Activated T-helper 1 cell treated with anti-CD3 and anti-CD28 coated beads, Interleukin-12 subunit alpha, Interleukin-12 subunit beta, Interleukin-2, Interleukin-4 antibody, amounts not matched to agents 30 ng/mL and 10 ng/mL and 1 ng/mL, durations not matched to agents 14 hours and 24 hours and 36 hours (primary cell): ENCODE measurements at regions not wholly inside any gene's neighbourhood (a gene's known extent, or its start where the extent isn't known, plus 50 kb on each side); places are given as distances from the start of the nearest gene placed in this dataset.
"Not testable (repeated sequence)": the region's sequence is repeated elsewhere in the genome, so short reads cannot be mapped to it uniquely, and the experiment has no call there.

Experiments
- DNase-seq: peaks from one replicate; pipeline ENCODE4 v3.0.0; 2021; ENCODE audit warnings: low spot score
- H3K27ac Mint-ChIP-seq: one replicate; pipeline ENCODE4 v1.8.0; 2021; ENCODE audit warnings: mild to moderate bottlenecking, mixed read lengths
- H3K27me3 Mint-ChIP-seq: one replicate; pipeline ENCODE4 v1.8.0; 2022; ENCODE audit warnings: mild to moderate bottlenecking, moderate library complexity, mixed read lengths; ENCODE audit not compliant: insufficient read depth
- H3K36me3 Mint-ChIP-seq: one replicate; pipeline ENCODE4 v1.8.0; 2021; ENCODE audit warnings: low read depth, mixed read lengths
- H3K4me1 Mint-ChIP-seq: one replicate; pipeline ENCODE4 v1.8.0; 2021; ENCODE audit warnings: low read depth, mixed read lengths
- H3K4me3 Mint-ChIP-seq: one replicate; pipeline ENCODE4 v1.8.0; 2021; ENCODE audit warnings: mild to moderate bottlenecking, moderate library complexity, mixed read lengths
- H3K9me3 Mint-ChIP-seq: one replicate; pipeline ENCODE4 v1.8.0; 2021; ENCODE audit warnings: mixed read lengths
- intact Hi-C: fragments of 100-400 bp; cut with micrococcal nuclease; formaldehyde crosslinking; loops from one replicate; pipeline ENCODE4 v1.15.1; 2024

DNA sequence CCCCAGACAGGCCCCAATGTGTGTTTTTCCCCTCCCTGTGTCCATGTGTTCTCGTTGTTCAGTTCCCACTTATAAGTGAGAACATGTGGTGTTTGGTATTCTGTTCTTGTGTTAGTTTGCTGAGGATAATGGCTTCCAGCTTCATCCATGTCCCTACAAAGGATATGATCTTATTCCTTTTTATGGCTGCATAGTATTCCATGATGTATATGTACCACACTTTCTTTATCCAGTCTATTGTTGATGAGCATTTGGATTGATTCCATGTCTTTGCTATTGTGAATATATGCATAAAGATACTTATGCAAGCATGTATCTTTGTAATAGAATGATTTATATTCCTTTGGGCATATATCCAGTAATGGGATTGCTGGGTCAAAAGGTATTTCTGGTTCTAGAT, 125.3 kb downstream of the GATA3 start:
- intact Hi-C loops = loop anchor here (5.0 kb wide), 2 partner anchors 58 to 127 kb away; partner anchors contain the start of gene GATA3
- peaks cover 16% of the 10 kb centered on the region for H3K27me3 Mint-ChIP-seq
- not testable (repeated sequence) for H3K27ac Mint-ChIP-seq, DNase-seq, H3K4me3 Mint-ChIP-seq, H3K36me3 Mint-ChIP-seq, H3K9me3 Mint-ChIP-seq
- peaks cover 19% of the 10 kb centered on the region for H3K4me1 Mint-ChIP-seq

DNA sequence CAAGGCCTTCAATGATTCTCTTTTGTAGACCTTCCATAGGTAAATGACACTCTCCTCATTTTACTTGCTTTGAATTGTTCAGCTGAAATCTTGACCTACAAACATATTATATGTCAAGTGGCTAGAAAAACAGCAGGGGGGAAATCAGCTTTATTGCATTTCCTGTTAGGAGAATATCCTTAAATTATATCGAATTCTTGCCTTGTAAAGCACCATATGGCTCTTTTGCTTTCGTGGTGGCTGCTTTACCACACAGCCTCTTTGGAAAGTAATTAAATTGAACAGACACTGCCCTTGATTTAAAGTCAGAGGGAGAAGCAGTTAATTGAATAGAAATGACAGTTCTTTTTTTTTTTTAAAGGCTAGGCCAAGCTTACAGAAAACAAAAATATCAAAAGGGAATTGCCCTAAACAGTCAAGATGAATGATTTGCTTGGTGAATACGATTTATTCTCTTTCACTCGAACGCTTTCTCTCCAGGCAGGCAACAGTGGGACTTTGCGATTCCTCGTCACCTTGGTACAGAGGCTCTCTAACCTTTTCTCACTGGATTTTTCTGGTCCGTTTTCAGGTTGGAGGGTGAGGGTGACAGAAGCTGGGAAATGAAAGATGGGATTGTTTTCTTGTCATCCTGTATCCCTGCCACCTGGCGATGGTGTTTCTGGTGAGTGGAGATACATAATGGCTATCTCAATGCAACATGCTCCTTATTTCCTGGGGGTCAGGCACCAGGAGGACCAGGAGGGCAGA, 126.0 kb downstream of the GATA3 start:
- Mint-ChIP-seq H3K4me1 (peaks cover 19% of the 10 kb centered on the region), H3K9me3 (peaks cover 3% of the 10 kb centered on the region), H3K4me3 (no peak overlapping the region), H3K36me3 (no peaks in the 10 kb centered on the region), H3K27ac (no peak overlapping the region), H3K27me3 (peaks cover 16% of the 10 kb centered on the region)
- intact Hi-C loops = loop anchor here (5.0 kb wide), 2 partner anchors 57 to 128 kb away; partner anchors contain the start of gene GATA3
- DNase-seq = no peak

DNA sequence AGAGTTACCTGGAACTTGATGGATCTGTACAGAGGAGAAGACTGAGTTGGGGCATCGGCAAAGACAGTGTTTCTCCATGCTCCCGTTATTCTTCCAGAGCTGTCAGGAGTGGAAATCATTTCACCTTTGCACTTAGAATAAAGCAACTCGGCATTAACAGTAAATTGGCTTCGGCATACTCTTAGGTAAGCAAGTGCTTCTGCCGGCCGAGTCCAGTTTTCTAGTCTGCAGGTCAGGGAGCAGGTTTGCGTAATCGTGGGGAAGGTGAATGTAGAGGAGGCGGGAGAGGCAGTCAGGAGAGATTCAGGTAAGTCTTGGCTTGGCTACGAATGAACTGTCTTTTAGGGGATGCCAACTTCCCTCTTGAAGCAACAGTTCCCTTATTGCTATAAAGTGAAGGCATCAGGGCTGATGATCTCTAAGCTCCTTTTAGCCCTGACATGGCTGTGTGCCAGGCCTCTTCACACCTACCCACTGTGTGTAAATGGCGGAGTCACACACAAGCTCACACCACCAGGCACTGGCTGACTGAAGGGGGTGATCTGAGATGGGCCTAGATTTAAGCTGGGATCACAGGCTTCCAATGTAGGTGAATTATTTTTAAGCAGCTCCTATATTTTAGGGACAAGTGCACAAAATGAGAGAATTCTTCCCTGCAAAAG, 127.1 kb downstream of the GATA3 start:
- Mint-ChIP-seq H3K36me3 (no peaks in the 10 kb centered on the region), H3K4me1 (peaks cover 19% of the 10 kb centered on the region), H3K9me3 (peaks cover 3% of the 10 kb centered on the region), H3K4me3 (no peak overlapping the region), H3K27me3 (peaks cover 16% of the 10 kb centered on the region), H3K27ac (no peak overlapping the region)
- intact Hi-C loops = loop anchor here (2.0 to 5.0 kb wide), 3 partner anchors 45 to 129 kb away; partner anchors contain the start of gene GATA3
- DNase-seq = no peak

DNA sequence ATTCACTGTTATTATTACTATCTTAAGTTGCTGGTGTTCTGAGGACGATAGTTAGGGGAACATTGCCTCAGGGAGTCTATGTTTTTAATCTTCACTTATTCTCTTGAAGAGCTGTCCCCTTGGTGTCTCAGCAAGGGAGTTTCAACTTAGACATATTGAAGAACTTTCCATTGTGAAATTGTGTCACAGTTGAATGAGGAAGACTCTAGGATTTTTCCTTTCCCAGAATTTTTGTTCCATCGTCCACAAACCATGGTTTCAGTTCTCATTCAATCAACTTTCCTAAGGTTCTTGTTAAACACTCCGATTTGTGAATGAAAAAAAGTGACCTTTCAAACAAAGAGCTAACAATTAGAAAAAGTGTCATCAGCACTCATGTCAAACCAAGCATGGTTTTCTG, 128.3 kb downstream of the GATA3 start:
- intact Hi-C loops = loop anchor here (2.0 to 5.0 kb wide), 3 partner anchors 46 to 131 kb away; partner anchors contain the start of gene GATA3
- Mint-ChIP-seq H3K4me3 (peak overlapping the region; percentile 27), H3K27me3 (peaks cover 11% of the 10 kb centered on the region), H3K9me3 (peaks cover 3% of the 10 kb centered on the region), H3K27ac (no peak overlapping the region), H3K36me3 (no peaks in the 10 kb centered on the region), H3K4me1 (peaks cover 19% of the 10 kb centered on the region)
- no peak for DNase-seq

DNA sequence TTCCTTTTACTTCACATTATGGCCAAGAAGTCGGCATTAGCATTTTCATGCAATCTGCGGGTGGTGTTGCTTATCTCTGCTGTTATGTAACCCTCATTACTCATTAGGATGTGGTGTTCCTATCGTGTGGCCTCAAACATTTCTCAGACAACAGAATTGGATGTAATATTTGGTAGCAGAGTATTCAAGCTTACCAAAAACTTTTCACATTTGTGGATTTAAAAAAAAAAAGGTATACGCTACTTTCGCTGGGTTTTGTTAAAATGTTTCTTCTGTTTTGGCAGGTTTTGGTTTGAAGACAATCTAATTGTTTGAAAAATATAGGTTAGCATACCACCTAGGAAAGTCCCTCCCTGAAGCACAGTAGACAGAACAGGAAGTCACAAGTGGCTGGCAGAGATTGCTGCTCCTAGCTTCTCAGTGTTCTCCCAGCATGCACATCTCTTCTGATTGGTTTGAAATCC, 128.8 kb downstream of the GATA3 start:
- intact Hi-C loops = loop anchor here (2.0 to 5.0 kb wide), 3 partner anchors 46 to 131 kb away; partner anchors contain the start of gene GATA3
- H3K4me1 Mint-ChIP-seq = peaks cover 23% of the 10 kb centered on the region
- H3K27me3 Mint-ChIP-seq = peaks cover 11% of the 10 kb centered on the region
- DNase-seq = peak; percentile 27
- H3K27ac Mint-ChIP-seq = peak overlapping the region; percentile 13
- H3K9me3 Mint-ChIP-seq = peaks cover 3% of the 10 kb centered on the region
- no peaks in the 10 kb centered on the region for H3K36me3 Mint-ChIP-seq
- H3K4me3 Mint-ChIP-seq = peak overlapping the region; percentile 27

DNA sequence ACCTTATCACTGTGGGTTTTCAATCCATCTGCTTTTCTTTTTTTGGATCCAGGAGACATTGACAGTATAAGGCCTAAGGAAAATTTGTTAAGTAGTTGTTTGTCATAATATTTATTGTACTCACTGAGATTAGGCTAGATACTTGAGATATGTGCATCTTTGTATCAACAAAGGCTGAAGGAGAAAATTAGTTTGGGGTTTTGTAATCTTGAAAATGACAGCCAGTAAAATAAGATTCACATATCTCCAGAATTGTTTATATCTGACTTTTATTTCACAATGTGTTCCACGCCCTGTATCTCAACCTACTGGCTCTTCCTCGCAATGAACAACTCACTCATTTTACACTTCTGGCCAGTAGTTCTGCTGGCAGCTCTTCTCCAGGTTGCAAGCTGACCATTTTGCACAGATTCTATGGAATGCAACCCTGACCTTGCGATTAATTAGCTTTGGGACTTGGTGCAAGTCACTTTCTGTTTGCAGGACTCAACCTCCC, 132.7 kb downstream of the GATA3 start:
- peaks cover 5% of the 10 kb centered on the region for H3K27me3 Mint-ChIP-seq

DNA sequence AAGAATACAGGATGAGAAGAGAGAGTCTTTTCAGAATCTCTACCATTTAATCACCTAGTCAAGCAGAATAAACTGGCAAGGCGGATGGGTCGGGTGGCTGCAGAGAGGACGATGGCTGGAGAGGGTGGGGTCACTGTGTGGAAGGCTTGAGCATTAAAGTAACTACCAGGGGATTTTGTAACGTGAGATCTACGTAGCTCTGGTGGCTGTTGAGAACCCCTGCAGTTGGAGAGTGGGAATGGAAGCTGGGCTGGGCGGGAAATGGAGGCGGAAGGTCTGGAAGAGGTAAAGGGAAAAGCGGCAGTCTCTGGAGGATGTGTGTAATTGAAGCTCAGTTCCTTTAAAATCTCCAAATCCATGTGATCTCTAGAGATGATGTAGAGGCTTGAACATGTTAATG, 135.0 kb downstream of the GATA3 start:
- Mint-ChIP-seq H3K4me1 (peaks cover 14% of the 10 kb centered on the region), H3K36me3 (peaks cover 6% of the 10 kb centered on the region), H3K9me3 (no peaks in the 10 kb centered on the region), H3K27me3 (peaks cover 7% of the 10 kb centered on the region), H3K4me3 (no peak overlapping the region), H3K27ac (no peak overlapping the region)
- intact Hi-C loops = no loop called here
- no peak for DNase-seq

More for the DNA sequence above, 132.7 kb downstream of the GATA3 start:
- peaks cover 32% of the 10 kb centered on the region for H3K4me1 Mint-ChIP-seq
- H3K27ac Mint-ChIP-seq = no peak overlapping the region
- no peak for DNase-seq
- peaks cover 6% of the 10 kb centered on the region for H3K36me3 Mint-ChIP-seq
- intact Hi-C loops = no loop called here
- H3K4me3 Mint-ChIP-seq = no peak overlapping the region
- H3K9me3 Mint-ChIP-seq = no peaks in the 10 kb centered on the region

DNA sequence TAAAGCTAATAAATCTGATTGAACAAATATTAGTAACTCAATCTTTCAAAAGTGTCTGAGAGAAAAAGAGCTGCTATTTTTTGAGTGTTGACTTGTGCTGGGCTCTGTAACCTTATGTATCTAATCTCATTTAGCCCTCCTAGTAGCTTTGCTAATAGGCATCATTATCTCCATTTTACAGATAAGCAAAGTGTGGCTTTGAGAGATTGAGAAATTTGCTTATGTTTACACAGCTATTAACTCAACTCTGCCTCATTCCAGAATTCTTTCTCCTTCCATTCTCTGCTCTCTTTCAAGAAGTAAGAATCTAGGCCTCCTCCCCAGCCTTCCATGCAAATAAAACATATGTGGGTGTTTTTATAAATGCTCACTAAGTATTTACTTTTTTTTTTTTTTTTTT, 137.8 kb downstream of the GATA3 start:
- Mint-ChIP-seq H3K36me3 (peaks cover 6% of the 10 kb centered on the region), H3K4me1 (peaks cover 14% of the 10 kb centered on the region), H3K4me3 (no peak overlapping the region), H3K27ac (no peak overlapping the region), H3K9me3 (no peaks in the 10 kb centered on the region), H3K27me3 (peaks cover 5% of the 10 kb centered on the region)
- intact Hi-C loops = no loop called here
- DNase-seq = no peak

DNA sequence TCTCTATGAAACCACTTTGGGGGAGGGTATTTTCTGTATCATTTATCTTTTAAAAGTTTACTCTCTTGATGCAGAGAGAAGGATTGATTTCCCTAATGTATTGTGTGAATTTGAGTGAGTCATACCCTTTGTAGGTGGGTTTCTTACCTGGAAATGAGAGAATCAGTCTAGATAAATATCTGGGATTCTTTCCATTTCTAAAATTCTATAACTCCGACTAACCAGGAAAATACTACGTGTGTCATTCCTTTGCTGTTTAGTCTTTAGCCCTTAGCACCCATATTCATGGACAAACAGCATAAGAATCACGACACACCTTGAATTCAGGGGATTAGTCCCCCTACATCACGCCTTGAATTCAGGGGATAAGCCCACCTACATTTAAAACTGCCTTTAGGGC, 139.1 kb downstream of the GATA3 start:
- DNase-seq = no peak
- H3K4me3 Mint-ChIP-seq = no peak overlapping the region
- H3K4me1 Mint-ChIP-seq = peaks cover 8% of the 10 kb centered on the region
- H3K9me3 Mint-ChIP-seq = no peaks in the 10 kb centered on the region
- intact Hi-C loops = no loop called here
- peaks cover 6% of the 10 kb centered on the region for H3K36me3 Mint-ChIP-seq
- peaks cover 5% of the 10 kb centered on the region for H3K27me3 Mint-ChIP-seq
- H3K27ac Mint-ChIP-seq = no peak overlapping the region

DNA sequence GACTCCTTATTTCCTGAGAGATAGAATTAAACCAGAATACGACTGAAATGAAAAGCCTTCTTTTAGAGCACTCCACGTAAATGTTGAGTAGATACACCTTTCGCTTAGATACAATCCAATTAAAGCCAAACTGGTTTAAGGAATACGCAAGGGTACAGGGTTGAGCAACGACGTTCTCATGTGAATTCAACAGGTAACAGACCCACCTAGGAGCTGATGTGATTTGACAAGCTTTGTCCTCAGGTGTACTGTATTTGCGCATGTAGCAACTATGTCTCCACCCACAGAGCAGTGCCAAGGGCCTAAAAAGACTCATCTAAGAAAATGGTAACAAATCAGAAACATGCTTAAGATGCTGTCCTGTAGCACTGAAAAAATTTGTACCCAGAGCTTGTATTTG, 139.6 kb downstream of the GATA3 start:
- Mint-ChIP-seq H3K9me3 (no peaks in the 10 kb centered on the region), H3K4me3 (no peak overlapping the region), H3K4me1 (peaks cover 4% of the 10 kb centered on the region), H3K27me3 (peaks cover 2% of the 10 kb centered on the region), H3K27ac (no peak overlapping the region), H3K36me3 (peaks cover 5% of the 10 kb centered on the region)
- DNase-seq = no peak
- intact Hi-C loops = no loop called here

DNA sequence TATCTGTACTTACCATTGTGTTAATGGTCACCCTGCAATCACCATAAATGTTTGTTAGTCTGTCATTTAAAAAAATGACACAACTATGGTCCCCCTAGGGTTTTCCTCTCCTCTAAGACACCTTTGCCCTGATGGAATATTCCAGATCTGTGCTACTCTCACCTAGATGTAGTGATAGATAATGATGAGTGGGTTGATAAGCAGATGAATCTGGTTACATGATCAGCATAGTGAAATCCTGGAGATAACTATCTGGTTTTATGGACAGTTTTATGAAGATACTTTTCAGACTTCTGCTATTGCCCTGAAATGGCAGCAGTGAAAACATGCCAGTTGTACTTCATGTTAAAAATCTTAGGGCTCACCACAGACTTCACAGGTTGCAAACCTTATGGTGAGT, 152.4 kb downstream of the GATA3 start:
- H3K4me1 Mint-ChIP-seq = peaks cover 7% of the 10 kb centered on the region
- peaks cover 16% of the 10 kb centered on the region for H3K9me3 Mint-ChIP-seq

DNA sequence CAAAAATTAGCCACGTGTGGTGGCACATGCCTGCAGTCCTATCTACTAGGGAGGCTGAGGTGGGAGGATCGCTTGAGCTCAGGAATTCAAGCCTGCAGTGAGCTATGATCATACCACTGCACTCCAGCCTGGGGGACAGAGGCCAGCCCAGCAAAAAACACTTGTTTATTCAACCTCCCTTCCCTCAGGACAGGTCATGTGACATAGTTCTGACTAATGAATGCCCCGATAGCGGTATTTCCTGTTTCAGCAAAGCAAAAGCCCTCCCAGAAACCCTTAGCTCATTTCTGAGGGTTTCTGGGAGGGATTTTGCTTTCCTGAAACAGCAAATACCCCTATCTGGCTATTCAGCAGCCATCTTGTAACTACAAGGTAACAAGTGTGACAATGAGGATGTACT, 157.1 kb downstream of the GATA3 start:
- Mint-ChIP-seq H3K27me3 (peaks cover 14% of the 10 kb centered on the region), H3K27ac (no peak overlapping the region), H3K36me3 (peaks cover 12% of the 10 kb centered on the region), H3K9me3 (peaks cover 20% of the 10 kb centered on the region), H3K4me1 (peaks cover 15% of the 10 kb centered on the region), H3K4me3 (no peak overlapping the region)
- intact Hi-C loops = no loop called here
- no peak for DNase-seq

More for the DNA sequence above, 152.4 kb downstream of the GATA3 start:
- H3K36me3 Mint-ChIP-seq = peaks cover 14% of the 10 kb centered on the region
- DNase-seq = no peak
- H3K27me3 Mint-ChIP-seq = peaks cover 16% of the 10 kb centered on the region
- H3K27ac Mint-ChIP-seq = no peak overlapping the region
- intact Hi-C loops = no loop called here
- no peak overlapping the region for H3K4me3 Mint-ChIP-seq

DNA sequence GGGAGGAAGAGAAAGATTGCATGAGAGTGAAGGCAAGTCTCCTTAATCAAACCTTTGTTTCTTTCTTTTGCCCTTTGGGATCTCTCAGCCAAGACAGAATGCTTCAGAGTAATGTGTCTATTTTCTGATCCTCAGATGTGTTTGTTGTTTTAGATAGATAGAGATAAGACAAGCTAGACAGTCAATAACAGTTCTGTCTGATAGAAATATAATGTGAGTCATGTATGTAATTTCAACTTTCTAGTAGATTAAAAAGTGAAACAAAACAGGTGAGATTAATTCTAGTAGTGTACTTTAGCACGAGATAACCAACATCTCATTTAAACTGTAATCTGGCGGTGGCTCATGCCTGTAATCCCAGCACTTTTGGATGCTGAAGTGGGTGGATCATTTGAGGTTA, 159.2 kb downstream of the GATA3 start:
- intact Hi-C loops = no loop called here
- Mint-ChIP-seq H3K4me3 (no peak overlapping the region), H3K9me3 (peaks cover 21% of the 10 kb centered on the region)

More for the DNA sequence above, 159.2 kb downstream of the GATA3 start:
- peaks cover 9% of the 10 kb centered on the region for H3K36me3 Mint-ChIP-seq
- H3K27ac Mint-ChIP-seq = no peak overlapping the region
- no peak for DNase-seq
- peaks cover 9% of the 10 kb centered on the region for H3K27me3 Mint-ChIP-seq
- peaks cover 18% of the 10 kb centered on the region for H3K4me1 Mint-ChIP-seq
